LNCaP clone FGC (cell line): ENCODE measurements at regions not wholly inside any gene's neighbourhood (a gene's known extent, or its start where the extent isn't known, plus 50 kb on each side); places are given as distances from the start of the nearest gene placed in this dataset.

Experiments
- DNase-seq: peaks from one replicate; pipeline ENCODE4 v3.0.0-alpha.2; 2011; ENCODE audit warnings: low read depth
- H3K4me3 ChIP-seq: 2 replicates; pipeline ENCODE4 v1.5.1; 2011; ENCODE audit warnings: mild to moderate bottlenecking, low read depth, low read length, control low read depth
- CTCF ChIP-seq: IDR thresholded peaks from 2 replicates; pipeline ENCODE4 v1.5.1; 2012; ENCODE audit warnings: mild to moderate bottlenecking; ENCODE audit not compliant: control insufficient read depth, insufficient read depth; ENCODE audit errors: extremely low read depth

- H3K4me3 ChIP-seq: no peak overlapping the region
- TF ChIP-seq CTCF: no peak
- DNase-seq: no peak
Observed at GRCh38 chr1:29971703-29972102, 735.4 kb downstream of the PTPRU start.

GRCh38 chr1:29970747-29971325 is 734.5 kb downstream of the PTPRU start:
- H3K4me3 ChIP-seq: no peak overlapping the region
- TF ChIP-seq CTCF: no peak
- no peak for DNase-seq

- no peak for DNase-seq
- no peak overlapping the region for H3K4me3 ChIP-seq
- no peak for TF ChIP-seq CTCF
Observed at GRCh38 chr1:29969576-29969975, 733.3 kb downstream of the PTPRU start.

- no peak for DNase-seq
- TF ChIP-seq CTCF: no peak
Observed at GRCh38 chr1:29967261-29967660, 730.9 kb downstream of the PTPRU start.

GRCh38 chr1:29966526-29967045 is 730.3 kb downstream of the PTPRU start:
- no peak overlapping the region for H3K4me3 ChIP-seq
- DNase-seq: no peak
- no peak for TF ChIP-seq CTCF

More at GRCh38 chr1:29967261-29967660, 730.9 kb downstream of the PTPRU start:
- no peak overlapping the region for H3K4me3 ChIP-seq

GRCh38 chr1:29964718-29965533 is 728.6 kb downstream of the PTPRU start:
- H3K4me3 ChIP-seq: no peak overlapping the region
- no peak for TF ChIP-seq CTCF
- no peak for DNase-seq
